GM13976 (cell line): ENCODE measurements at regions not wholly inside any gene's neighbourhood (a gene's known extent, or its start where the extent isn't known, plus 50 kb on each side); places are given as distances from the start of the nearest gene placed in this dataset.
A peak's percentile ranks its signal among the peaks of the same experiment; 100 is the strongest.

Experiments used
- DNase-seq: peaks from one replicate; pipeline ENCODE4 v3.0.0; 2012; ENCODE audit warnings: low spot score
- in situ Hi-C: fragments of 300-500 bp; cut with MboI; formaldehyde crosslinking; loops from one replicate; pipeline ENCODE4 v1.12.0; 2022; ENCODE audit warnings: low sequenced_read_pairs, mixed read lengths, inconsistent platforms; ENCODE audit not compliant: unreplicated experiment
- TF ChIP-seq, protein P1 (sequence below): IDR thresholded peaks from 2 replicates; pipeline ENCODE4 v1.5.1; 2012; ENCODE audit warnings: borderline replicate concordance, mild to moderate bottlenecking; ENCODE audit not compliant: insufficient read depth; ENCODE audit errors: extremely low read depth, missing control alignments, control extremely low read depth

DNA sequence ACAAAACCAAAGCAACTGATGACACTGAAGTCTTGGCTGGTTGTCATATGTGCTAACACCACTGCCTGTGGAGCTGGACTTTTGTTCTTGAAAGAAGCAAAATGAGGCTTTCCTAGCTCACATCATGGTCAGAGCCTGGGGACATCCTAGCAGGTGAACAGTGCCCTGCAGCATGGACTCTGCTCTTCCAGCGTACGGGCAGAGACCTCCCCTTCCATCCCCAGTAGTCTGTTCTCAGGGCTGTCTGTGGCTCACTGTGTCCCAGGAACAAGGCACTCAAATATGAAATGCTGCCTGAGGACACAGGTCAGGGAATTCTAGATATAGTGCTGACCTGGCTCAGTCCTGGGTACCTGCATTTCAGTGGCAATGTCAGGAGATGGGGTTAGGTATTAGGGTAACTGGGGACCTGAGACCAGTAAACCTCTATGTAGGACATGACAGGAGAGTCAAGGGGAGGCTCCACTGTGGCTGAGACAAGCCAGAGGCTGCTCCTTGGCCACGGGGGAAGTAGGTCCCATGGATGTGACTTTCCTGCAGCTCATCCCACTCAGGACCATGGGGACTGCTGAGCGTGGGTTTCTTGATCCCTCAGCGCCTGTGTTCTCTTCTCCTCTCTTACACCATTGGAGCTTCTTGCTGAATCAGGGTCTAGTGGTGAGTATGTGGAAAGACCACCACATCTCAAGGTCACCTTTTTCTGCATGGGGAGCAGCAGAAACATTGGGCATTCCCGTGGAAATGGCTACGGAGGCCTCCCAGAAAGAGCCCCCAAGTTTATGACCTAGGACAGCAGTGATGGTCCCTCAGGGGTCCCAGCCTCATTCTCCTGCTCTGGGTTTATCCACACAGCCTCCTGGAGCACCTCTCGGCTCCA lies 80.1 kb downstream of the ZNF280B start:
- DNase-seq = no peak
- TF ChIP-seq, protein P1, sequence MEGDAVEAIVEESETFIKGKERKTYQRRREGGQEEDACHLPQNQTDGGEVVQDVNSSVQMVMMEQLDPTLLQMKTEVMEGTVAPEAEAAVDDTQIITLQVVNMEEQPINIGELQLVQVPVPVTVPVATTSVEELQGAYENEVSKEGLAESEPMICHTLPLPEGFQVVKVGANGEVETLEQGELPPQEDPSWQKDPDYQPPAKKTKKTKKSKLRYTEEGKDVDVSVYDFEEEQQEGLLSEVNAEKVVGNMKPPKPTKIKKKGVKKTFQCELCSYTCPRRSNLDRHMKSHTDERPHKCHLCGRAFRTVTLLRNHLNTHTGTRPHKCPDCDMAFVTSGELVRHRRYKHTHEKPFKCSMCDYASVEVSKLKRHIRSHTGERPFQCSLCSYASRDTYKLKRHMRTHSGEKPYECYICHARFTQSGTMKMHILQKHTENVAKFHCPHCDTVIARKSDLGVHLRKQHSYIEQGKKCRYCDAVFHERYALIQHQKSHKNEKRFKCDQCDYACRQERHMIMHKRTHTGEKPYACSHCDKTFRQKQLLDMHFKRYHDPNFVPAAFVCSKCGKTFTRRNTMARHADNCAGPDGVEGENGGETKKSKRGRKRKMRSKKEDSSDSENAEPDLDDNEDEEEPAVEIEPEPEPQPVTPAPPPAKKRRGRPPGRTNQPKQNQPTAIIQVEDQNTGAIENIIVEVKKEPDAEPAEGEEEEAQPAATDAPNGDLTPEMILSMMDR = no peak
- in situ Hi-C loops = no loop called here

DNA sequence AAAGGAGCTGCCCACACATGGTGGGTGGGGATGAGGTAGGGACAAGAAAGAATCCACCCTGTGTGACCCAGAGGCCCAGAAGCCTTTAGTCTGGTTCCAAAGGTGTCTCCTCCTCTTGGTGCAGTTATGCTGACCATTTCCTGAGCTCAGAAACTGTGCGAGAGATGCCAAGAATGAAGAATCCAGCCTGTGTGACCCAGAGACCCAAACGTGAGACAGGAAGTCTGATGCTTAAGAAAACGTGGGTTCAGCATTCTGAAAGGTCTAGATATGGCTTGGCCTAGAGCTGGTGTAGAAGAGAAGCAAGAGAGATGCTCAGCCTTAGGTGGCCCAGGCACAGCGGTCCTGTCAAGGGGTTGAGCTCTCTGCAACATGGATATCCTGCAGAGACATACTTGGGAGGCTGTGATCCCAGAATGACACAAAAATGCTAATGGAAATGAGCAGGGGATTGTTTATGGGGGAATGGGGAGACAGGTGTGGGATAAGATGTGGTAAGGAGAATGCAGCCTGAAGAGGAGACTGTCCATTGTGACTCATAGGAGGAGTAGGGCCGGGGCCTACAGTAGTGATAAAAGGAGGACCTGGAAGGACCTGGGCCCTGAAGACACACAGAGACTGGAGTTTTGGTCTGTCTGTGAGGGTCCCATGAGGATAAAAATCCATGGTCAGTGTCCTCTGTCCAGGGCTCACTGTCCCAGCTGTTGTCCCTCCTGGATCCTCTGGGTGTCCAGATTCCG lies 79.0 kb downstream of the ZNF280B start:
- DNase-seq = no peak
- in situ Hi-C loops = no loop called here
- TF ChIP-seq, protein P1 = no peak

DNA sequence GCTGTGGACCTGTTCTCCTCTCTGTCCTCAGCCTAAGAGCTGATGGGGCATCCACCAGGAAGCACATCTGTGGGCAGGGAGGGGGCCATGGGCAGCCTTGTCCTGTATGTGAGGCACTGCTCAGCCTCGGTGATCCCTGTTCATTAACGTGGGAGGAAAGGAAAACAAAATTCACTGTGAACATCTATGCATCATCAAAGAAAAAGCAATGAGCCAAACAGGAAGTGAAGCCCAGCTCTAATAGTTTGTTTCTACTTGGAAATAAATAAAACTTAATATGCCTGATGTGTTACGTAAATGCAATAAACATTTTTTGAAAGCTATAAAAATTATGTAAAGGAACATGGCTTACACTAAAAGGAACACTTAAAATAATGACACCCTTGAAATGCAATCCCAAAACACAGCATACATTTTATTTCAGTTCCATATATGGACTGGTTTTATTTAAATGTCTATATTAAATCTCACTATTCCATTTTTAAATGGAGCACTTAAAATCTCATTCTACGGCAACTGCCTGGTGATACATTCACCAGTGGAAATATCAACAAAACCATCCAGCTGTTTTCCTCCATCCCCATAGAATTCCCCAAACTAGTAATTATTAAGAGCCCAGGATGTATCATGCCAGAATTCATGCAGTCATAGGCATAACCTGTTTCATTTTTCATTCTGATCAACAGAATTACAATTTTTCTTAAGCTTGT lies 78.3 kb downstream of the ZNF280B start:
- in situ Hi-C loops = no loop called here
- TF ChIP-seq, protein P1 = no peak
- no peak for DNase-seq

DNA sequence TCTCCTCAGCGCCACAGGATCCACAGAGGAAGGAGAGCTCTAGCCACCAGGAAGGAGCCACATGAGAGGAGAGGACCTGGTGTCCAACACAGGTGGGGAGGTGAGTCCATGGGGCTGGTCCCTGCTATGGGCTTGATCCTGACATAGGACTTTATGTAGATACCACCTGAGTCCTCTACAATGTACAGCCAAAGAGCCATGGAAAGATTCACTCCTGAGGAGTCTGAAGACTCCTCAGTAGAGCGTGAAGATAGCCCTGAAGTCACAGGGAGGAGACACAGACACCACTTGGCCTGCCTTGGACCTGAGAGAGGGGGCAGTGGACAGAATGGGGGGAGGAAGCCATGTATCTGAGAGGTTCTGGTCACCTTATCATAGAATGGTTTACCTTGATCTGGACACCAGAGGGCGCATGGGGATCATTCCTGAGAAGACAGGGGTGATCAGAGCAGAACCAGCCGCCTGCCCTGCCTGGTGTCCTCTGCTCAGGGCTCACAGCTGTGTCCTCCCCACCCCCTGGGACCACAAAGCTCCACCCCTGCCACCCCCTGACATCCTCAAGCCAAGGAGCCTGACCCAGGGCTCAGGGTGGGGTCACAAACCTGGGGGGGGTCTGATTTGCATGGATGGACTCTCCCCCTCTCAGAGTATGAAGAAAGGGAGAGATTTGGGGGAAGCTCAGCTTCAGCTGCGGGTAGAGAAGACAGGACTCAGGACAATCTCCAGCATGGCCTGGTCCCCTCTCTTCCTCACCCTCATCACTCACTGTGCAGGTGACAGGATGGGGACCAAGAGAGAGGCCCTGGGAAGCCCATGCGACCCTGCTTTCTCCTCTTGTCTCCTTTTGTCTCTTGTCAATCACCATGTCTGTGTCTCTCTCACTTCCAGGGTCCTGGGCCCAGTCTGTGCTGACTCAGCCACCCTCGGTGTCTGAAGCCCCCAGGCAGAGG lies 77.0 kb downstream of the ZNF280B start:
- in situ Hi-C loops = no loop called here
- peak; percentile 80 for DNase-seq
- TF ChIP-seq, protein P1 = peak; percentile 58

DNA sequence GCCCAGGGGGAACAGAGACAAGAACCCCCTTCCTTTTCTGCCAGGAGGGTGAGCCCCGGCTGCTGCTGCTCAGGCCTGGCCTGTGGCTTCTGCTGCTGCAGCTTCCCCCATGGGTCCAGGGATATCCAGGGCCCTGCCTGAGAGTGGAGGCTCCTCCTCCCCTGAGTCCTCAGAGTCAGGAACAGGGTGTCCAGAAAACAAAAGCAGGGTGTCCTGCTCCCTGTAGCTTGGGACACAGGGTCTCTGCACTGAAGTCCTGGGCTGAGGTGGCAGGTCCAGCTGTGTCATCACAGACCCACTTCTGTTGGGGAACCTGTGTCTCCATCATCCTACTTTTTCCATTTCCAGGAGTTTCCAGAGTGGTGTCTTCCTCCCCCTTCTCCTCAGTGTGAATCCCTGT lies 76.1 kb downstream of the ZNF280B start:
- TF ChIP-seq, protein P1 = no peak
- DNase-seq = no peak
- in situ Hi-C loops = no loop called here

DNA sequence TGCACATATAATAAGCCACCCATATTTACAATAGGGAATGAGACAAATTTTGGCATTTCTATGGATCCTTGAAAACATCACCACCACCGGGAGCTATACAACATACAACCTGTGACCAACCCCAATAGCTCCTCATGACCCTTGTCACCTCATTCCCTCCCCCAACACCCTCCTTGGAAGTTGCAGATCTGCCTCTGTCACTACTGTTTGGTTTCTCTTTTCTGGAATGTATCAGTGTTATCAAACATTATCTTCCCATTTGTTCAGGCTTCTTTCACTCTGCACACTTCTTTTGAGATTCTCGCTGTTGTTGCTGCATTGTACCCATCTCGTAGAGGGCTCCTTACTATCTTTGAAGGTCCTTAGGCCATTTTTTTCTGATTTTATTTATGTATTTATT lies 75.6 kb downstream of the ZNF280B start:
- in situ Hi-C loops = no loop called here
- TF ChIP-seq, protein P1 = no peak
- no peak for DNase-seq
